OCI-LY7 (cell line): ENCODE measurements at regions not wholly inside any gene's neighbourhood (a gene's known extent, or its start where the extent isn't known, plus 50 kb on each side); places are given as distances from the start of the nearest gene placed in this dataset.

Source experiments
- CTCF ChIP-seq: fragments of 200-600 bp; sonication (generic); conservative IDR thresholded peaks from 2 replicates; pipeline ENCODE4 v1.5.1; 2014; ENCODE audit warnings: mild to moderate bottlenecking, antibody characterized with exemption, low read length, moderate library complexity, mixed read lengths
- EZH2phosphoT487 ChIP-seq: fragments of 200-600 bp; sonication (generic); IDR thresholded peaks from 2 replicates; pipeline ENCODE4 v1.6.1; 2018; ENCODE audit warnings: low read depth, borderline replicate concordance, mild to moderate bottlenecking, mixed run types, antibody characterized with exemption, low read length, moderate library complexity, mixed read lengths

DNA sequence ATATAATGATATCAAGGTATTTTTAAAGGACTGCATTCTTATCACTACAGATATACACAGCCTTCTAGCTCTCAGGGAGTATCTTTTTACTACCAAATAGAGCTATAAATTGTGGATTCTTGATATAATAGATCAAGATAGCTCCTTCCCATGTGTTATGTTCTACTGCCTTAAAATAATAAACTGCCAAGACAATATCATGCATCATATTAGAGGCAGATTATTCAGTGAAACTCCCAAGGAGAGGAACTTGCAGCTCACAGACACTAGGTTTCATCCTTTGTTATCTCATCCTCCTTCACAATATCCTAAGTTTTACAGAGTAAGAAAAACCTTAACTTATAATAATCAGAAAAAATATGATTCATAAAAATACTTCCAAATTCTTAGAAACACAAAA is 802.8 kb downstream of the DIAPH3 start:
- TF ChIP-seq CTCF (no peak), EZH2phosphoT487 (no peak)
